Tibial nerve (tissue), 4 donors: ENCODE measurements at regions not wholly inside any gene's neighbourhood (a gene's known extent, or its start where the extent isn't known, plus 50 kb on each side); places are given as distances from the start of the nearest gene placed in this dataset.
A peak's percentile ranks its signal among the peaks of the same experiment; 100 is the strongest.

Experiments
- DNase-seq, 2 donors: peaks; one replicate each; pipeline ENCODE4 v3.0.0-alpha.2; 2019; ENCODE audit warnings: low spot score in 2 of 2
- H3K27ac ChIP-seq, 4 donors: fragments of 200-600 bp; sonication (generic) in 3 of 4; one replicate each; pipeline ENCODE4 v1.5.1; 2017 to 2019; ENCODE audit warnings: mild to moderate bottlenecking in 1 of 4
- H3K27me3 ChIP-seq, 2 donors: fragments of 200-600 bp; sonication (generic) in 1 of 2; one replicate each; pipeline versions ENCODE4 v1.5.1 to v1.6.0; 2017 to 2019
- H3K36me3 ChIP-seq, 3 donors: fragments of 200-600 bp; sonication (generic); one replicate each; pipeline ENCODE4 v1.5.1; 2018 to 2019
- H3K4me1 ChIP-seq, 4 donors: fragments of 200-600 bp; sonication (generic) in 3 of 4; one replicate each; pipeline ENCODE4 v1.5.1; 2017 to 2019
- H3K4me3 ChIP-seq, 4 donors: fragments of 200-600 bp; sonication (generic) in 3 of 4; one replicate each; pipeline ENCODE4 v1.5.1; 2017 to 2019; ENCODE audit warnings: mild to moderate bottlenecking in 1 of 4, moderate library complexity in 1 of 4
- H3K9me3 ChIP-seq, 4 donors: fragments of 200-600 bp; sonication (generic) in 3 of 4; one replicate each; pipeline ENCODE4 v1.5.1; 2017 to 2019
- EP300 ChIP-seq, 2 donors: sonication (generic); formaldehyde crosslinking; IDR thresholded peaks; one replicate each; pipeline ENCODE4 v1.6.1; 2017; ENCODE audit warnings: antibody characterized with exemption in 2 of 2, mild to moderate bottlenecking in 1 of 2
- POLR2A ChIP-seq, 2 donors: fragments of 450-650 bp; IDR thresholded peaks; one replicate each; pipeline ENCODE4 v1.6.1; 2017; ENCODE audit warnings: antibody characterized with exemption in 2 of 2, mild to moderate bottlenecking in 2 of 2, moderate library complexity in 2 of 2
- WGBS, 2 donors: methylation state at CpG; one replicate each; pipeline ENCODE4 v1.1.5; 2018; 5-methylcytosine and 5-hydroxymethylcytosine counted together
- TF ChIP-seq, protein P1 (sequence below), 5 experiments: fragments of 200-600 bp in 3 of 5; fragments of 450-650 bp in 2 of 5; sonication (generic) in 3 of 5; IDR thresholded peaks; one replicate each; pipeline ENCODE4 v1.5.1; 2016 to 2019; ENCODE audit warnings: antibody characterized with exemption in 5 of 5, mild to moderate bottlenecking in 3 of 5, moderate library complexity in 2 of 5

DNA sequence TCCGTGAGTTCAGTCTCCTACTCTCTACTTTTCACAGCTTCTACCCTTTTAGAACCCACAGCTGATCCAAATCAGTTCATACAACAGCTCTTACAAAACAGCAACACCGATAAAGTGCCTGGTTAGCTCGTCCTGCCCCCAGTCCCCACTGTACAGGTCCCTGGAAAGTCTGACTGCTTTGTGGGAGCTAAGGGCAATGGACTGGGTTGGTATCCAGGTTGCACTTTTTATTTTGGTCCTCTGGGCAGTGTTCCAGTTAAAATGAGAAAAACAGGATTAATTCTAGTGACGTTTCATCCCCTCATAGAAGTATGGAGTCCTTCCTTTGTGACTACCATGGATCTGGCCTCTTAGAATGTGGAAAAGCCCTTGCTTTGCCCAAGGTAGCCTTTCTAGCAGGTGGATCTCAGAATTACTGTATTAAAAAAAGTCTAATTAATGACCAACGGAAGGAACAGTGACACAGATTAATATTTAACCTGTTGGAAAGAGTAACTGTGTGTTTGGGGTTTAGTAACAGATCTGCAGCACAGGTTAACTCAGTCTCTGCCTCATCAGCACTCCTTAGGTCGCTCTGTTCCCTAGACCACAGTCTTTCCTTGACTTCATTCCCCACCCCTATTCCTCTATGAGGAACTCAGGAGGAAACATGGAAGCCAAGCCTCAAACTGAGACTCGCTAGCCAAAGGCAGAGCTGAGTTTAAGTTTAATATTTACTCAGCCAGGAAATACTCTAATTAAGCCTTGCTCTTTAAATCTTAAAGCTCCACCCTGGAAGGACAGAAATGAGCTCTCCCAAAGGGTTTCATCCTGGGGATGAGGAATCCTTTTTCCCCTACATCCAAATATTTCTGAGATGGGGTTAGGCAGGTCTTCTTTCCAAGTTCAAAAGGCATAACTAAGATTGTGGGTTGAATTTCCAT lies 52.8 kb upstream of the ITGA6 start:
- Histone ChIP-seq H3K36me3 (no peaks in the 10 kb centered on the region), H3K27ac (peak overlapping the region in 1 of 4 donors; percentile 9), H3K27me3 (no peaks in the 10 kb centered on the region), H3K9me3 (peaks cover 0 to 18% (median 0%) of the 10 kb centered on the region in 4 donors), H3K4me3 (no peak overlapping the region), H3K4me1 (peaks cover 0 to 27% (median 7%) of the 10 kb centered on the region in 4 donors)
- 81 to 88% methylated on average over 7 of the region's 7 CpGs for WGBS, 2 donors
- TF ChIP-seq, protein P1, sequence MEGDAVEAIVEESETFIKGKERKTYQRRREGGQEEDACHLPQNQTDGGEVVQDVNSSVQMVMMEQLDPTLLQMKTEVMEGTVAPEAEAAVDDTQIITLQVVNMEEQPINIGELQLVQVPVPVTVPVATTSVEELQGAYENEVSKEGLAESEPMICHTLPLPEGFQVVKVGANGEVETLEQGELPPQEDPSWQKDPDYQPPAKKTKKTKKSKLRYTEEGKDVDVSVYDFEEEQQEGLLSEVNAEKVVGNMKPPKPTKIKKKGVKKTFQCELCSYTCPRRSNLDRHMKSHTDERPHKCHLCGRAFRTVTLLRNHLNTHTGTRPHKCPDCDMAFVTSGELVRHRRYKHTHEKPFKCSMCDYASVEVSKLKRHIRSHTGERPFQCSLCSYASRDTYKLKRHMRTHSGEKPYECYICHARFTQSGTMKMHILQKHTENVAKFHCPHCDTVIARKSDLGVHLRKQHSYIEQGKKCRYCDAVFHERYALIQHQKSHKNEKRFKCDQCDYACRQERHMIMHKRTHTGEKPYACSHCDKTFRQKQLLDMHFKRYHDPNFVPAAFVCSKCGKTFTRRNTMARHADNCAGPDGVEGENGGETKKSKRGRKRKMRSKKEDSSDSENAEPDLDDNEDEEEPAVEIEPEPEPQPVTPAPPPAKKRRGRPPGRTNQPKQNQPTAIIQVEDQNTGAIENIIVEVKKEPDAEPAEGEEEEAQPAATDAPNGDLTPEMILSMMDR (IDR thresholded peaks at IDR 0.05) = no peak
- TF ChIP-seq EP300 (IDR thresholded peaks at IDR 0.05) = no peak
- DNase-seq = no peak

DNA sequence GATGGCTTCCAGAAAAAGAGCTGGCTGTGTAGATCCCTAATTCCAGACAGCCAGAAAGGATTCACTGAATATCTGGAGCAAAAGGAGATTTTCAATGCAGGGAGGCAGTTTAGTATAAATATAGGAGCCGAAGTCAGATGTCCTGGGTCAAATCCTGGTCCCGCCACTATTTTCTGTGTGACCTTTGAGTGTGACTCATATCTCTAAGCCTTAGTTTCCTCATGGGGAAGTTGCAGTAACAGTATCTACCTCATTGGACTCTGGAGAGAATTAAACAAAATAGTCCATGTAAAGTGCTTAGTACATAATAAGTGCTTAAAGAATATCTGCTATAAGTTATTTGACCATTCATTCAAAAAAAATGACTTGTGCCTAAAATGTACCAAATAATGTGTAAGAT lies 52.1 kb upstream of the ITGA6 start:
- TF ChIP-seq, protein P1 (IDR thresholded peaks at IDR 0.05) = no peak
- 38 to 46% methylated on average over 2 of the region's 2 CpGs for WGBS, 2 donors
- H3K4me1 ChIP-seq = peaks cover 0 to 31% (median 7%) of the 10 kb centered on the region in 4 donors
- H3K36me3 ChIP-seq = no peaks in the 10 kb centered on the region
- no peak overlapping the region for H3K4me3 ChIP-seq
- no peak overlapping the region for H3K27ac ChIP-seq
- no peak for DNase-seq
- H3K27me3 ChIP-seq = no peaks in the 10 kb centered on the region
- peaks cover 0 to 13% (median 0%) of the 10 kb centered on the region in 4 donors for H3K9me3 ChIP-seq

DNA sequence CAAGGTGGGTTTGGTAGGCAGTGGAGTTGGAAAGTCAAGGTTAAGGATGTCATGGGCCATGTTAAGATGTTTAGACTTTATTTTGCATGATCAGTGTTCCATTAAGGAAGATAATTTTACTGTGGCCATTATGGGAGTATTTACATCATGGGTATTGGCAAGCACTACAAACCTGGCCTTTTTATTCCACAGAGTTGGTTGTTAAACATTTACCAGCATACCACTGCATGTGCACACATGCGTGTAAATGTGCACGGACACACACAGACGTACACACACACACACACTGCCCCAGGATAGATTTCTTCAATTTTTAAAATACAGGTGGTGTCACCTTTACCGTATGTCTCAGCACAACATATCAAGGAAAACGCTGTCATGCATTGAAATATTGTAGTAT lies 51.4 kb upstream of the ITGA6 start:
- no peak for DNase-seq
- Histone ChIP-seq H3K27ac (no peak overlapping the region), H3K36me3 (no peaks in the 10 kb centered on the region), H3K4me1 (peaks cover 0 to 38% (median 7%) of the 10 kb centered on the region in 4 donors), H3K27me3 (no peaks in the 10 kb centered on the region), H3K4me3 (no peak overlapping the region), H3K9me3 (peaks cover 0 to 9% (median 0%) of the 10 kb centered on the region in 4 donors)
- TF ChIP-seq POLR2A (IDR thresholded peaks at IDR 0.05) (no peak), EP300 (IDR thresholded peaks at IDR 0.05) (no peak)
- TF ChIP-seq, protein P1 (IDR thresholded peaks at IDR 0.05) = no peak
- WGBS, 2 donors = 87 to 98% methylated on average over 5 of the region's 5 CpGs

DNA sequence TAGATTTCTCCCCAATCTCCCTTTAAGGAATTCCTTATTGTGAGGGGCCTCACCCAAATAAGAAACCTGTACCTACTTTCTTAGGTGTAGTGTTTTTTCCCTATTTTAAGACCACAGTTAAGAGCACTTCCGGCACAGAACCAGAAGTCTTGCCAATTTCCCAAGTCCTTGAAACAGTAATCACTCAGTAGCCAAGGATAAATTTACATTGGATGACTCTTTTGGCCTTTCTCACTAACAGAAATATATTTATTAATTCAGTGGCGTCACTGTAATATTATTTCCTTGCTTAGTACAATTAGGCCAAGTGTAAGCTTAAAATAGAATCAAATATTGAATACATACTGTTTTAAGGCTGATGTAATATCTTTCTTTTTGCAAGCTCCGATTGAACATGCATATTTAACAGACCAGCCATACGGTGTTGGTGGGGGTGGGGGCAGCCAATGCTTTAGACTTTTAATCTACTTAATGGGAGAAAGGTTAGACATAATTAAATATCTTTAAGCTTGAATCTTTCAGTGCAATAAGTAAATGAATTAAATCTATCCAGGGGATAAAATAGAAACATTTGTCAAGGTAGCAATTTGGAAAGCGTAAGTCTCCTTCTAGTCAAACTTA lies 50.8 kb upstream of the ITGA6 start:
- no peak overlapping the region for H3K4me3 ChIP-seq
- WGBS, 2 donors = 35 to 39% methylated on average over 5 of the region's 5 CpGs
- DNase-seq = no peak
- no peaks in the 10 kb centered on the region for H3K27me3 ChIP-seq
- H3K9me3 ChIP-seq = peaks cover 0 to 9% (median 0%) of the 10 kb centered on the region in 4 donors
- H3K4me1 ChIP-seq = peaks cover 0 to 44% (median 7%) of the 10 kb centered on the region in 4 donors
- TF ChIP-seq, protein P1 (IDR thresholded peaks at IDR 0.05) = no peak
- TF ChIP-seq EP300 (IDR thresholded peaks at IDR 0.05) = no peak
- H3K27ac ChIP-seq = no peak overlapping the region
- no peaks in the 10 kb centered on the region for H3K36me3 ChIP-seq

DNA sequence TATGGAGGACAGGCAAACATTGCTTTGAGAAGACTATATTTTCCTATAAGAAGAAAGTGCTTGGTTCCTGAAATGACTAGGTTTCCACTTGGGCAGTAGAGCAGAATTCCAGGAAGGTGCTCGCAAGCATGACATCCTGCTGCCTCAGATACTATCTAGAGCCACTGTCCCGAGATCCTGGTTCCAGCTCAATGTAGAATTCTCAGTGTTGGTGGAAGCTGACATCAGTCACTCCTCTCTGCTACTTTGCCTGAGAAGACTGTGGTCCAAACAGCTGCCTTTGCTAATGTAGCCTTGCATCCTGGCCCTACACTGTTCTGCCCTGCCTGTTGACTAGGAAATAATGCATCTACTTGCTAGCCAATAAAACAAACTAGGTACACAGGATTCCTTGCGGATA lies 50.0 kb upstream of the ITGA6 start:
- no peak for DNase-seq
- Histone ChIP-seq H3K27ac (no peak overlapping the region), H3K9me3 (peaks cover 0 to 9% (median 0%) of the 10 kb centered on the region in 4 donors), H3K4me1 (peaks cover 0 to 45% (median 7%) of the 10 kb centered on the region in 4 donors), H3K4me3 (no peak overlapping the region), H3K36me3 (no peaks in the 10 kb centered on the region), H3K27me3 (no peaks in the 10 kb centered on the region)
- no peak for TF ChIP-seq POLR2A (IDR thresholded peaks at IDR 0.05)
- WGBS, 2 donors = 91 to 92% methylated on average over 3 of the region's 3 CpGs
